H1 (cell line): ENCODE measurements at regions not wholly inside any gene's neighbourhood (a gene's known extent, or its start where the extent isn't known, plus 50 kb on each side); places are given as distances from the start of the nearest gene placed in this dataset.

Experiments used
- CBX8 ChIP-seq: fragments of 300-800, 300-1000 bp; sonication (generic); IDR thresholded peaks from 2 replicates; pipeline ENCODE4 v1.7.1; 2016; ENCODE audit warnings: low read depth, low read length, borderline replicate concordance
- FOSL1 ChIP-seq: IDR thresholded peaks from 2 replicates; pipeline ENCODE4 v1.6.1; 2011; ENCODE audit warnings: mild to moderate bottlenecking, low read depth, low read length, moderate library complexity; ENCODE audit not compliant: insufficient read depth
- RFX5 ChIP-seq: IDR thresholded peaks from 2 replicates; pipeline ENCODE4 v1.6.1; 2011; ENCODE audit warnings: low read depth, low read length, improper control_type of control experiment, borderline replicate concordance
- TF ChIP-seq, protein P1 (sequence below): IDR thresholded peaks from 2 replicates; pipeline ENCODE4 v1.6.1; 2012; ENCODE audit warnings: inconsistent platforms

DNA sequence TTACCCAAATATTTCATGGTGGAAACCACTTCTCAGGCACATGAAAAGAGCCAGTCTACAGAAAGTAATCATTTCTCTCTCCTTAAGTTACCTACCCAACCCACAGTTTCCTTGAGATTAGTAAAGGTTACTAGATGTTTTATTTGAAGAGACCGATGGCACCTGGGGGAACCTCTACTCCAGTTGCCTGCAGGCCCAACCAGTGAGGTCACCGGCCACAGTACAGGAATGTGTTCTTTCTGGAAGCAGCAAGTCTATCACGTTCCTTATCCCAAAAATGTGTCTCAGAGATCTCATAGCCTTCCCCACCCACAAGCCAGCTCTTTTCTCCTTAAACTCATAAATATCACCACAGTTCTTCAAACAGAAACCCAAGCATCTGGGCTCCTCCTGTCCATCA is 316.1 kb downstream of the COG6 start (continued):
- TF ChIP-seq, protein P1, sequence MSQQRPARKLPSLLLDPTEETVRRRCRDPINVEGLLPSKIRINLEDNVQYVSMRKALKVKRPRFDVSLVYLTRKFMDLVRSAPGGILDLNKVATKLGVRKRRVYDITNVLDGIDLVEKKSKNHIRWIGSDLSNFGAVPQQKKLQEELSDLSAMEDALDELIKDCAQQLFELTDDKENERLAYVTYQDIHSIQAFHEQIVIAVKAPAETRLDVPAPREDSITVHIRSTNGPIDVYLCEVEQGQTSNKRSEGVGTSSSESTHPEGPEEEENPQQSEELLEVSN = no peak
- no peak for TF ChIP-seq FOSL1
- TF ChIP-seq RFX5 = no peak
- no peak for TF ChIP-seq CBX8
